NT2/D1 (cell line): ENCODE measurements at regions not wholly inside any gene's neighbourhood (a gene's known extent, or its start where the extent isn't known, plus 50 kb on each side); places are given as distances from the start of the nearest gene placed in this dataset.

Experiments used
- SUZ12 ChIP-seq: IDR thresholded peaks from 2 replicates; pipeline ENCODE4 v1.6.1; 2011; ENCODE audit not compliant: insufficient read length, insufficient read depth; ENCODE audit errors: extremely low read depth
- YY1 ChIP-seq: IDR thresholded peaks from 2 replicates; pipeline ENCODE4 v1.6.1; 2011; ENCODE audit not compliant: insufficient read length, insufficient read depth
- ZNF274 ChIP-seq: IDR thresholded peaks from 2 replicates; pipeline ENCODE4 v1.6.1; 2011; ENCODE audit warnings: mild to moderate bottlenecking, low read depth, low read length

- TF ChIP-seq YY1, result no peak
- TF ChIP-seq SUZ12, result no peak
- no peak for TF ChIP-seq ZNF274
Observed at GRCh38 chr17:68710035-68710780, 109.0 kb upstream of the FAM20A start.
